ENCODE measurements at regions not wholly inside any gene's neighbourhood (a gene's known extent, or its start where the extent isn't known, plus 50 kb on each side); places are given as distances from the start of the nearest gene placed in this dataset.

GRCh38 chr2:7952046-7952745 lies 729.7 kb upstream of the ID2 start:
- DNase-seq = no peak

- no peak for DNase-seq
Measured at GRCh38 chr2:7953195-7953594, 728.7 kb upstream of the ID2 start.

DNA sequence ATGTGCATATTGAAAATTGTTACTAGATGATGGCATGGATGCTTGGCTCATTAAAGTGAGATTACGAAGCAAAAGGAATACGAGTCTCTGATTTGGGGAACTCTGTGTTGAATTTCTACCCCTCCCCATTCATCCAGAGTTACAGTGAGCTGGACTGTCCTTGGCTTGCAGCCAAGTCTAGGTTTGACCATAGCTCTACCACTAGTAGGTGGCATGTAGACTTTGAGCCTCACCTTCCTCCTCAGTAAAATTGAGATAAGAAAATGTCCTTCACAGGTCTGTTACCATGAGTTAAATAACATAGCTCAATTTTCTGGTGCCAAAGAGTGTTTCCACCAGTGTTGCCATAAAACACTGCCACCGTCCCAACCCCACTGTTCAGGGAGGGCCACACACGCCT lies 727.6 kb upstream of the ID2 start:
- no peak for DNase-seq

DNA sequence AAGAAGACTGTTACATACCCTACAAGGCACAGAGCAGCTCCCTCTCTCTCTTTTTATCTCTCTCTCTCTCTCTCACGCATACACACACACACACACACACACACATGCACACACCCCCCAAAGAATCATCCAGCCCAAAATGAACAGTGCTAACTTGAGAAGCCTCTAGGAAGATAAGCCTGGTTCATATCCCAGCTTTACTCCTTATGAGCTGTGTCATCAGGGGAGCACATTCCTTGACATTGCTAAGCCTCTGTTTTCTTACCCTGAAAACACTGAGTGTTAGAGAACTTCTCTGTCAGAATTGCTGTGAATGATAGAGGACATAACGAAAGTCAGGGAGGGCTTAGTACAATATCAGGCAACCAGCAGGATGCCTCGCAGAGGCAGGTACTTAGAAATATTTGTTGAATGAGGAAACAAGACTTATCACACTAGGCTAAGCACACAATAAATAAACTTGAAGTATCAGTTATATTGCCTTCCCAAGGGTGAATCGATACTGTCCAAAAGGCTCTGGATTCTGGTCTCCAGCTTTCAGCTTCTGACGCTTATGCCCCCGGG lies 725.6 kb upstream of the ID2 start:
- DNase-seq = no peak

DNA sequence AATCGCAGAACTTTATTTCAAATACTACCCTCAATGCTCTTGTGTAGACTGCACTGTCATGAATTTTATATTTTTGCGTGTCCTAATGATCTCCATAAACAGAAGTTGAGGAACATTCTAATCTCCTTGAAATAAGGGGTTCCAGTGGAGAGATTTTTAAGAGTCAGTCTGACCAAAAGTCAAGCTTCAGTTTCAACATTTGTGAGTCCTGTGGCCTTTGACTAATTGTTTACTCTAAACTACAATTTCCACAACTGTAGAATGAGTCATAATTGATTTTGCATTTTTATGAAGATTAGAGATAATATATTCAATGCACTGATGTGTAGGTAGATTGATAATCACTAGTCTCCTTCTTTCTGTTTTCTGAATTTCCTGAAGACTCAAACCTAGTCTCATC lies 720.3 kb upstream of the ID2 start:
- no peak for DNase-seq

DNA sequence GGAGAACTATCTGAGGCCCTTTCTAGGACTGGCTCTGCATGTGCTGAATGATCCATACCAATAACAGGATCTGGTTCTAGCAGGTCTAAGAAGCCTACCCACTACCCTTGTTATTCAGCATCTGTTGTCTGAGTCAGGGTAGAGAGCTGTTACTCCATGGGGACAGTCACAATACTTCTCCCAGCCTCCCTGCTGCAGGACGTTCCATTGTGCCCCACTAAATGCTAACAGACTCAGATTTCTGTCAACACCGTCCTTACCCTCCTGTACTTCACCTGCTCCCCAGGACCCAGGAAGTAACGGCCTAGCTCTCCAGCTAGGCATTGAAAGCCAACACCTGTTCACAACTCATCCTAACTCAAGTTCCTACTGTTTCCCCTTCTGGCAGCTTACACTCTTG lies 719.7 kb upstream of the ID2 start:
- DNase-seq = no peak

GRCh38 chr2:7963787-7964186 lies 718.1 kb upstream of the ID2 start:
- no peak for DNase-seq

- DNase-seq = no peak
Measured at GRCh38 chr2:7966032-7966431, 715.8 kb upstream of the ID2 start.

- DNase-seq = no peak
Measured at GRCh38 chr2:7967707-7968405, 714.0 kb upstream of the ID2 start.

DNA sequence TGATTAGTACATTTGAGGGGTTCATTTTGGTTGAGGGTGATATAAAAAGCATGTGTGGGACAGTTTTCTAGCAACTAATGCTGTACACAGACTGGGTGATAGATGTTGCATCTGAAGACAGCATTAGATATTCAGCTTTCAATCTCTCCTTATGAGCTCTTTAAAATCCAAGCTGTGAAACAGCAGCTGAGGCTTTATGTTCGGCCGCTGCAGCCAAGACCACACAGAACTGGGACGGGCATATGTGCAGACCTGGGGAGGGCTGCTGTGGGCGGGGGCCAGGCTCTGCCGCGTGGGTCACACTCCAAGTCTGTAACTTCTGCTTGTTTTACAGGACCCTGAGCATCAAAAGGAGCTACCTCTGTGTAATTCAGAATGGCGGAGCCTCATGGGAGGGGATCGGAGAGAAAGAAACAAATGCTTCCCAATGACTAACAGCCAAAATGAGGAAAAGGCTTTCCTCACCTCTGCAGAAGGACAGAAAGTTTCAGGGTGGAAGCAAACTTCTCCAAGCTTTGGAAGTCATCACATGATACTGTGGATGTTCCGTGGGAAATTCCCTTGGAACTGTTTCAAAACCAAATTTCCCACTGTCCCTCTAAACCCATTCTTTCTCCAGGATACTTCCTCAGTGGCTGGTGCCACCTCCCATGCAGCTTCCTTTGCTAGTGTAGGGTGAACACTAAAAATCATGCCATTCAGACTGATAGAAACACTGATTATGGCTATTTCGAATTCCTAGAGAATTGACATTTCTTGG lies 711.9 kb upstream of the ID2 start:
- no peak for DNase-seq

- DNase-seq = no peak
Measured at GRCh38 chr2:7971248-7971647, 710.6 kb upstream of the ID2 start.

DNA sequence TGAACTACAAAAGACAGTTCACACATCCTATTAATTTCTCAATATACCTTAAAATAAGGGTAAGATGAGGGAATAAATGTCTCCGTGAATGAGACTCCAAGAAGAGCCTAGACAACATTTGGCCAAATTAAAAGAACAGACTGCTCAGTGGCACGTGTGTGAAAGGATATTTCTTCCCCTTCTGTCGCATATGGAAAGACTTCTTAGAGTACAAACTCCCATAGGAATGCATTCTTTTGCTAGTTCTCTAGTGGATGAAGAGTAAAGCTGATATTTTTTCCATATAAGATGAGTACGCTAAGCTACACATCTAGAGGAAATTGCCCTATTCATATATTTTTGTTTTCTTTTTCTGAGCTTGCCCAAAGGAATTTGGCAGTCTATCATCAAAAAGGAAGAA lies 710.0 kb upstream of the ID2 start:
- no peak for DNase-seq

- DNase-seq = no peak
Measured at GRCh38 chr2:7972670-7973069, 709.2 kb upstream of the ID2 start.

- no peak for DNase-seq
Measured at GRCh38 chr2:7973801-7974480, 707.9 kb upstream of the ID2 start.

DNA sequence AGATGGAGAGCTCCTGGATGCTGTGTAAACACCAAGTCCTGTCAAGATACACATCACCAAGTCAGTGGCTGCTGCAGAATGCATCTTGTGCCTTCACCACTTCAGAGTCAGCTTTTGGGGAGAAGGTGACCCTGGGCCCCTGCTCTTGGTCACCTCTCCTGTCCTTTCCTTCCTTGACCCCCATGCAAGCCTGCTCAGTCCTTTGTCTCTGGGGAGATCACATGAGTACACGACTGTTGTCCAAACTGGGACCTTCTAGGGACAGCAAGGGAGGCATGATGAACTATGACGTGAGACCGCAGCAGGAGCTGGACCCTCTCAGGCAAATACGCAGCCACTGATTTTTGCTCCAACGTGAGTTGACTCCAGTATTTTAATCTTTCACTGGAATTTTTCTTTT lies 706.9 kb upstream of the ID2 start:
- no peak for DNase-seq

GRCh38 chr2:7976206-7976605 lies 705.6 kb upstream of the ID2 start:
- DNase-seq = no peak

- no peak for DNase-seq
Measured at GRCh38 chr2:7977981-7978380, 703.9 kb upstream of the ID2 start.

DNA sequence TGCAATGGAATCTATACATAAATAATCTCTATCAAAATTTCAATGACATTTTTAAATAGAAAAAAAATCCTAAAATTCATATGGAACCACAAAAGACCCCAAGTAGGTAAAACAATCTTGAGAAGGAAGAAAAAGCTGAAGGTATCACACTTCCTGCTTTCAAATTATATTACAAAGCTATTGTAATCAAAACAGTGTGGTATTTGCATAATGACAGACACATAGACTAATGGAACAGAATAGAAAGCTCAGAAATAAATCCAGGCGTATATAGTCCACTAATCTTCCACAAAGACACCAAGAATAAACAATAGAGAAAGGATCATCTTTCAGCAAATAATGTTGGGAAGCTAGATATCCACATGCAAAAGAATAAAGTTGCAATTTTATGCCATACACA lies 699.8 kb upstream of the ID2 start:
- DNase-seq = no peak

GRCh38 chr2:7983451-7983850 lies 698.4 kb upstream of the ID2 start:
- DNase-seq = no peak

GRCh38 chr2:7983912-7984311 lies 697.9 kb upstream of the ID2 start:
- DNase-seq = no peak

DNA sequence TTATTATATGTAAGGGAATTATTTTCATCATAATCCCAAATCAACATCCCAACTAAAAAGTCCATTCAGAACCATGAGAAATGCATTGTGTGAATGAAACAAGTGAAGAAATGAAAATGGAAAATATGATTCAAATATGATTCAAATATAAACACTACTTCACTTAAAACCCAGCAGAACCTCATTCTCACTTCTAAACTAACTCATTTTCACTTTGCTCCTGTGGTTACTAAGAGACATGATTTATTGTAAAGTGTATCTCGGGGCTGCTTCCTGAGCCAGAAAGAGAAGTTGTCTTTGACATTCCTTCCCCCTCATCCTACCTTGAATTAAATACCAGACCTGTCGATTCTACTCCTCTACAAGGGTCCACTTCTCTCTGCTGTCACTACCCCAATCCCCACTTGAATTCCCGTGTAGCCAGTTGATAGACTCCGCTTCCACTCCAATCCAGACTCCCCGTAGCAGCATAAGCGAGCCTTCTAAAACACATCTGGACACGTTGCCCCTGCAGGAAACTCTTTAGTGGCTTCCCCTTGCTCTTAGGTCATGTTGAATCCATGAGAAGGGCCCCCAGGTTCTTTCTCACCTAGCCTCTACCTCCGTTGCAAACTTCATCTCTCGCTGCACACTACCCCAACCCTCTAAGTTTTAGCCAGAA lies 697.0 kb upstream of the ID2 start:
- DNase-seq = no peak

GRCh38 chr2:7986431-7986830 lies 695.4 kb upstream of the ID2 start:
- DNase-seq = no peak

DNA sequence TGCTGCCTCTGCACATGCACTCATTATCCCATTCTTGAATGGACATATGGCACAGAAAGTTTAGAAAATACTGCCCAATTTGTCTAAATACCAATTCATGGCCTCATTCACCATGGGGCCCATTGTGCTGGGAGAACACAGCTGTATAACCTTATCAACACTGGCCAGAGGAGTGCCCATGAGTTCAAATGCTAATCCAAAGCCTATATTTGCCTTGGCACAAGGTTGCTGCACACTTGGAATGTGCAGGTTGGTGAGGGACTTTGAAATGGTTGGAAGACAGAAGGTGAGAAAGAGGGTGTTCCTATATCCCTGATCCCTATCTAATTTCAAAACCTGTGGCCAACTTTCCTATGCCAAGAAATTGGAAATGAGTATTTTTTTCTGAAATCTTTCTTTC lies 693.9 kb upstream of the ID2 start:
- no peak for DNase-seq

All from activated T-cell treated with anti-CD3 and anti-CD28 coated beads, Interleukin-2, amount 50 U/mL, for 1 hour (primary cell).